ENCODE measurements at regions not wholly inside any gene's neighbourhood (a gene's known extent, or its start where the extent isn't known, plus 50 kb on each side); places are given as distances from the start of the nearest gene placed in this dataset.

DNA sequence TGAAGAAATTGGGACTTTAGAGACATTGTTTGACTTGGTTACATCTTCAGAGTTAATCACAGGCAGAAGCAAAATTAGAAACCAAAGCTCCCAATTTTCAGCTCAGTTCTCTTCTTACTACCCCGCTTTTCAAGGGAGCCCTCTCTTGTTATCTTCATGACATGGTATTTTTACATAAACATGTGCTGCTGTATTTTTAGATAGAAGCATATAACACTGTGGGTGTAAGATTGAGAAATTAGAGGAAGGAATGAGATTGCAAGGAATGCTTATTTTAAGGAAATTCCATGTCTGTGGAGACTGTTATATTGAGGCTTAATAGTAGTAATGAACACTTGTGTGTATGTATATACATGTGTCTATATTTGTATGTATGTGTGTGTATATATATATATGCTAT is 401.6 kb downstream of the TMEM232 start:
- Histone ChIP-seq H3K36me3 (ENCODE audit: insufficient read depth, low read length) (no peaks in the 10 kb centered on the region), H3K9ac (ENCODE audit: low read length) (no peak overlapping the region), H3K4me1 (ENCODE audit: insufficient read depth, low read length) (no peaks in the 10 kb centered on the region), H3K27me3 (ENCODE audit: control insufficient read depth in 1 of 2, insufficient read depth in 2 of 2, low read length in 2 of 2) (no peaks in the 10 kb centered on the region), H3K27ac (ENCODE audit: low read depth, low read length) (no peak overlapping the region), H3K9me3 (ENCODE audit: low read length) (no peaks in the 10 kb centered on the region), H3K4me3 (ENCODE audit: low read depth in 1 of 2, low read length in 2 of 2) (no peak overlapping the region)

DNA sequence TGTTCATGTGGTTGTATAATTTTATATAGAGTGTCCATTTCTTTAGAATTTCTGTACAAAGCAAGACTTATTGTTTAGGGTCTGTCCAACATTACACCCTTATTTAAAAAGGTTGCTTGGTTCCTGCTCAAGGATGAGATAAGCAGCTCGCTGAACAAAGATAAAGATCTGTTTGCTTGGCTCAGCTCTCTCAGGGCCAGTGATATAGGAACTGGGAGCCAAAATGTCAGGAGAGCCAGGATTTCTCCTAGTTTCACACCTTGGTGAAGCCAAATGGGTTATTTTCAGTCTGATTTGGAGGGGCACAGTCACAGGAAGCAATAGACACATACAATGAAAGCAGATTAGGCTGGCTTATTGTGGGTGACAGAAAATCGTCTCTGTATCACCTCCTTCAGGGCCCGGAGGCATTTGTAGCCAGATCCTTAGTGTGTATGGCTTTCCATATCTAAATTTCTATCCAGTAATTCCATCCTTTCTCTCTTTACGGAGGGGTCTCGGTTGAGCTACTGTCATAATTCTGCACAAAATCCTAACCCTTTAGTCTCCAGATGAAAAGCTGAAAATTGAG is 396.4 kb downstream of the TMEM232 start:
- Histone ChIP-seq H3K9me3 (ENCODE audit: low read length) (no peaks in the 10 kb centered on the region), H3K9ac (ENCODE audit: low read length) (no peak overlapping the region), H3K27me3 (ENCODE audit: control insufficient read depth in 1 of 2, insufficient read depth in 2 of 2, low read length in 2 of 2) (no peaks in the 10 kb centered on the region), H3K36me3 (ENCODE audit: insufficient read depth, low read length) (no peaks in the 10 kb centered on the region), H3K27ac (ENCODE audit: low read depth, low read length) (no peak overlapping the region), H3K4me3 (ENCODE audit: low read depth in 1 of 2, low read length in 2 of 2) (no peak overlapping the region), H3K4me1 (ENCODE audit: insufficient read depth, low read length) (no peaks in the 10 kb centered on the region)

DNA sequence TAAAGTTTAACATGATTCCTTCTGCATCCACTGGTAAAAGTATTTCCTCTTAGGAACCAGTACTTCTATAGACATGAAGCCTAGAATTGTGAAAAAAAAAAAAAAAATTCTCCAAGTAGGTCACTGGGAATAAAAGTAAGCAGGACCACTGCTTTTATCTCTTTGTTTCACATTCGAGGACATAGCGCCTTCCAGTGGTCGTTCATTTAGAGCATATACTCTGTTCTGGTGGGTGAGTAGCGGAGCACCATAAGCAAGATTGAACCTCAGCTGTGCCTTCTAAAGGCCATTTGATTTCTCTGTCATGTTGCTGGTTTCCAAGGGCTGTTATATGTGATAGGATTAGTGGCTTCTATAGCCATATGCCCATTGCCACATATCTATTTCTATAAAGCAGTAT is 393.1 kb downstream of the TMEM232 start:
- Histone ChIP-seq H3K27ac (ENCODE audit: low read depth, low read length) (no peak overlapping the region), H3K4me1 (ENCODE audit: insufficient read depth, low read length) (peaks cover 8% of the 10 kb centered on the region), H3K4me3 (ENCODE audit: low read depth in 1 of 2, low read length in 2 of 2) (no peak overlapping the region), H3K36me3 (ENCODE audit: insufficient read depth, low read length) (no peaks in the 10 kb centered on the region), H3K9me3 (ENCODE audit: low read length) (no peaks in the 10 kb centered on the region), H3K27me3 (ENCODE audit: control insufficient read depth in 1 of 2, insufficient read depth in 2 of 2, low read length in 2 of 2) (no peaks in the 10 kb centered on the region), H3K9ac (ENCODE audit: low read length) (no peak overlapping the region)

DNA sequence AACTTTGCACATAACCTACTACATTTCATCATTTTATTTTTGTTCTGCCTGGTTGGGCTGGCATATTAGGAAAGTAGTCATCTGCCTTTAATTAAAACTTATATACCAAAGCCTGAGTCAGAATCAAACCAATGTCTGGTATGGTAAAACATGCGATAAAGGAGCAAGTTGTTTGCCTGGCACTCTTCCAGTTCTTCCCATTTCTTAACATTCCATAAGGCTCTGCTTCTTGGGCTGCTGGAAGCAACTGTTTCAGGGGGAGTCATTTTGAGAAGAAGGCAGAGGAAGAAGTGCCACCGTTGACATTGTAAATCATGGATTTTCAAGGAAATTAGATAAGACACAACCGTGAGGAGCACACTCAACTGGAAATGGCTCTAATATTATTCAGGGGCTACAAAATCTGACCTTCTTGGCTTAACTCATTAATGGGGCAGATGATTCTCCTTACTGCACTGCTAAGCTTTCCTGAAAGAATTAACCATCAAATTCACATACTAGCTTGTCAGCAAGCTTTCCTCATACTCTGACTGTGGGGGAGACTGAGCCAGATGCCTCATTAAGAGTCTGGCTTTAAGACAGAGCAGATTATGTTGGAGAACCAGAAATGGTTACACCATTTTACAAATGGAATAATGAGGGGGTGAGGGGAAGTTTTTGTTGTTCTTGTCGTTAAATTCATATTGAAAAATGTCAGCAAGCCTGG is 391.0 kb downstream of the TMEM232 start:
- Histone ChIP-seq H3K27ac (ENCODE audit: low read depth, low read length) (no peak overlapping the region), H3K9me3 (ENCODE audit: low read length) (no peaks in the 10 kb centered on the region), H3K36me3 (ENCODE audit: insufficient read depth, low read length) (no peaks in the 10 kb centered on the region), H3K9ac (ENCODE audit: low read length) (no peak overlapping the region), H3K4me1 (ENCODE audit: insufficient read depth, low read length) (peaks cover 22% of the 10 kb centered on the region), H3K27me3 (ENCODE audit: control insufficient read depth in 1 of 2, insufficient read depth in 2 of 2, low read length in 2 of 2) (no peaks in the 10 kb centered on the region), H3K4me3 (ENCODE audit: low read depth in 1 of 2, low read length in 2 of 2) (no peak overlapping the region)

DNA sequence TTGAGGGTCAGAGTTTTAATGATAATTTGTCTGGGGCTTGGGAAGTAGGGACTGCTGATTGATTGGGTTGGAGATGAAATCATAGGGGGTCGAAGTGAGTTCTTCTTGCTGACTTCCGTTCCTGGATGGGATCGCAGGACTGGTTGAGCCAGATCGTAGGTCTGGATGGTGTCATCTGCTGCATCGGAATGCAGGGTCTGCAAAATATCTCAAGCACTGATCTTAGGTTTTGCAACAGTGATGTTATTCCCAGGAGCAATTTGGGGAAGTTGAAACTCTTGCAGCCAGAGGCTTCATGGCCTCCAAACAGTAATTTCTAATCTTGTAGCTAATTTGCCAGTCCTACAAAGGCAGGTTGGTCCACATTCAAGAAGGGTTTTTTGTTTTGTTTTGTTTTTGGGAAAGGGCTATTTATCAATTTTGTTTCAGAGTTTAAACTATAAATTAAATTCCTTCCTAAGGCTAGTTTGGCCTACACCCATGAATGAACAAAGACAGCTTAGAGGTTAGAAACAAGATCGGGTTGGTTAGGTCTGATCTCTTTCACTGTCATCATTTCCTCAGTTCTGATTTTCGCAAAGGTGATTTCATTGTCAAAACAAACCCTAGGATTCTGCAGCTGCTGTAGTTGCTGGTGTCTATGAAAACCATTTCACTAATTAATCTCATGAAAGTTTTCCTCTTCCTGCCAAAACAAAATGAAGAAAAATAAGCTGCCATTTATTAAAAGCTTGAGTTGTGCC is 388.0 kb downstream of the TMEM232 start:
- Histone ChIP-seq H3K9me3 (ENCODE audit: low read length) (no peaks in the 10 kb centered on the region), H3K27me3 (ENCODE audit: control insufficient read depth in 1 of 2, insufficient read depth in 2 of 2, low read length in 2 of 2) (no peaks in the 10 kb centered on the region), H3K4me3 (ENCODE audit: low read depth in 1 of 2, low read length in 2 of 2) (no peak overlapping the region), H3K27ac (ENCODE audit: low read depth, low read length) (no peak overlapping the region), H3K4me1 (ENCODE audit: insufficient read depth, low read length) (peaks cover 38% of the 10 kb centered on the region), H3K9ac (ENCODE audit: low read length) (no peak overlapping the region), H3K36me3 (ENCODE audit: insufficient read depth, low read length) (no peaks in the 10 kb centered on the region)

DNA sequence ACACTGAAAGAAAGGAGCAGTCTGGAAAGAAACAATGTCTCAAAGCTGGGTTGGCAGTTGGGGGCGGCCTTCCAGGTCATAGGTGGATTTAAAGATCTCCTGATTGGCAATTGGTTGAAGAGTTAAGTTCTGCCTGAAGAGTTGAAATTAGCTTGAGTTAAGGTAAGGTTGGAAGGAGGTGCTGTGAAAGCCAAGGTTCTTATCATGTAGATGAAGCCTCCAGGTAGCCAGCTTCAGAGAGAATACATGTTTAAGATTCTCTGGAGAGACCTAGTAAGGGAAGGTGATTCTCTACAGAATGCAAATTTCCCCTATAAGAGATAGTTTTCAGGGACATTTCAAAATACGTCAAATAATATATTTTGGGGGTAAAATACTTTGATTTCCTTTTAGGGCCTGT is 387.1 kb downstream of the TMEM232 start:
- Histone ChIP-seq H3K27me3 (ENCODE audit: control insufficient read depth in 1 of 2, insufficient read depth in 2 of 2, low read length in 2 of 2) (no peaks in the 10 kb centered on the region), H3K4me1 (ENCODE audit: insufficient read depth, low read length) (peaks cover 38% of the 10 kb centered on the region), H3K36me3 (ENCODE audit: insufficient read depth, low read length) (no peaks in the 10 kb centered on the region), H3K9ac (ENCODE audit: low read length) (no peak overlapping the region), H3K27ac (ENCODE audit: low read depth, low read length) (no peak overlapping the region), H3K4me3 (ENCODE audit: low read depth in 1 of 2, low read length in 2 of 2) (no peak overlapping the region), H3K9me3 (ENCODE audit: low read length) (no peaks in the 10 kb centered on the region)

DNA sequence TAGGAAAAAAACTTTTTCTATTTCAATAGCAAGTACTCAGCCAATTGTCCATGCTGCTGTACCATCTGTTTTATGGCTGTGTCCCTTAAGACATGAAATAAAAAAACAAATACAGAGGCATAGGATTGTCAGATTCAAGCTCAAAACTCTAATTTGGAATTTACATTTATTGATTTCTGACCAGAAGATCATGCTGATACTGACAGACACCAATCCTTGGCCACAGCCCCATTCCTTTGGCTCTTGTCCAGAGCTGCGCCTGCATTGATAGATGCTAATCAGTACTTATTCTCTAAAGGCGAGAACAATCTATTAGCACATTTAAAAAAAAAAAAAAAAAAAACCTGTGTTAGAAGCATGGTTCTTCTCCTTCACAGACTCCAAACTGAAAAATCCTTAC is 384.6 kb downstream of the TMEM232 start:
- H3K27ac ChIP-seq (ENCODE audit: low read depth, low read length) = no peak overlapping the region
- H3K9me3 ChIP-seq (ENCODE audit: low read length) = no peaks in the 10 kb centered on the region
- no peaks in the 10 kb centered on the region for H3K27me3 ChIP-seq (ENCODE audit: control insufficient read depth in 1 of 2, insufficient read depth in 2 of 2, low read length in 2 of 2)
- peaks cover 38% of the 10 kb centered on the region for H3K4me1 ChIP-seq (ENCODE audit: insufficient read depth, low read length)
- H3K4me3 ChIP-seq (ENCODE audit: low read depth in 1 of 2, low read length in 2 of 2) = no peak overlapping the region
- H3K36me3 ChIP-seq (ENCODE audit: insufficient read depth, low read length) = no peaks in the 10 kb centered on the region
- no peak overlapping the region for H3K9ac ChIP-seq (ENCODE audit: low read length)

DNA sequence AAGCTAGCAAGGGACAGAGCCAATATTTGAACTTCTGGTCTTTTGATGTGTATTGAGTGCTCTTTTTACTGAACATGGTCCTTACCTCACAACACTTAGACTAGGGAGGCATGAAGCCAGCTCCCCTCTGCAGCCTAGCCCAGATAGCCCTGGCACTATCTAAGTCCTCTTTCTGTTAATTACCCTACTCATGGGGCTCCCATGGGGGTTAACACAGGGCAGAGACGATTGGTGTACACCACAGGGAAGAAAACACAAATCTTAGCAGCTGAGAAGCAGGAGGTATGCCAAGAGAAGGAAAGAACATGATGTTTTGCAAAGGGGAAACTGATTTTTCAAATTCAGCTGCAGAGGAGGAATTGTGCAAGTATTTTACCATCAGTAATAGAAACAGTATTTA is 383.8 kb downstream of the TMEM232 start:
- no peak overlapping the region for H3K4me3 ChIP-seq (ENCODE audit: low read depth in 1 of 2, low read length in 2 of 2)
- no peaks in the 10 kb centered on the region for H3K36me3 ChIP-seq (ENCODE audit: insufficient read depth, low read length)
- H3K27me3 ChIP-seq (ENCODE audit: control insufficient read depth in 1 of 2, insufficient read depth in 2 of 2, low read length in 2 of 2) = no peaks in the 10 kb centered on the region
- no peak overlapping the region for H3K27ac ChIP-seq (ENCODE audit: low read depth, low read length)
- no peak overlapping the region for H3K9ac ChIP-seq (ENCODE audit: low read length)
- H3K4me1 ChIP-seq (ENCODE audit: insufficient read depth, low read length) = peaks cover 35% of the 10 kb centered on the region
- no peaks in the 10 kb centered on the region for H3K9me3 ChIP-seq (ENCODE audit: low read length)

DNA sequence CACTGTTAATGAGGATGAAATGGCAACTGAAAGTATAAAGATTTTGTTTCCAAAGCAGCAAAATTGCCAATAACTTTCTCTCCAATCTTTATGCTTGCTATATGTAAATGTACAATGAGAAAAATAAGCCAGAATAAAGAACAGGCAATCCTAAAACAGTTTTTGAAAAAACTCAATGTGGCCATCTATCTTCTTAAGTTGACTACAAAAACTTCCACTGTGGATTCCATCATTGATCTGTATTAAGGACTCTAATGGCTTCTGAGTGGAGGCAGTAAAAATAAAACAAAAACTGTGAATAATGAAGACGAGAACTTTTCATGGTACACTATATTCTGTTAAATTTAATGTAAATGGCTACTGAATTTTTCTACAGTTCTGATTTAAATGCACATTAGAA is 382.9 kb downstream of the TMEM232 start:
- H3K4me1 ChIP-seq (ENCODE audit: insufficient read depth, low read length) = peaks cover 27% of the 10 kb centered on the region
- no peak overlapping the region for H3K27ac ChIP-seq (ENCODE audit: low read depth, low read length)
- H3K4me3 ChIP-seq (ENCODE audit: low read depth in 1 of 2, low read length in 2 of 2) = no peak overlapping the region
- no peaks in the 10 kb centered on the region for H3K9me3 ChIP-seq (ENCODE audit: low read length)
- H3K27me3 ChIP-seq (ENCODE audit: control insufficient read depth in 1 of 2, insufficient read depth in 2 of 2, low read length in 2 of 2) = no peaks in the 10 kb centered on the region
- H3K9ac ChIP-seq (ENCODE audit: low read length) = no peak overlapping the region
- no peaks in the 10 kb centered on the region for H3K36me3 ChIP-seq (ENCODE audit: insufficient read depth, low read length)

DNA sequence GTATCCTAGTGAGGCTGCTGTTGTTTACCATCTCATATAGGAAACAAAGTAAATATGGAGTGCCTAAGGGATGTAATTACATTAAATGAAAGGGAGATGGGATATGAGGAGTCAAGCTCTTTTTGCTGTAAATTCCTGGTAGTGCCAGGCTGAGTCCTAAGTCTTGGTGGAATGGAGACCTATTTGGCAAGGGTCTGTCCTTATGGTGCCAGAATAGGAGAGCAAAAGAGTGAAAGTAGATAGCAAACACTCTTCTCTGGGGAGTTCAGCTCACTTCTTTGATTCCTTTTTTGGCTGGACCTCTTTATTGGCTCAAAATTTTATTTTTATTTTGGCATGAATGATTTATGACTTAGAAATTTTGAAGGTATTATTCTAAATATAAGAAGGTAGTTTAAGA is 380.8 kb downstream of the TMEM232 start:
- no peaks in the 10 kb centered on the region for H3K9me3 ChIP-seq (ENCODE audit: low read length)
- no peaks in the 10 kb centered on the region for H3K36me3 ChIP-seq (ENCODE audit: insufficient read depth, low read length)
- no peak overlapping the region for H3K27ac ChIP-seq (ENCODE audit: low read depth, low read length)
- H3K9ac ChIP-seq (ENCODE audit: low read length) = no peak overlapping the region
- peaks cover 14% of the 10 kb centered on the region for H3K4me1 ChIP-seq (ENCODE audit: insufficient read depth, low read length)
- H3K4me3 ChIP-seq (ENCODE audit: low read depth in 1 of 2, low read length in 2 of 2) = no peak overlapping the region
- no peaks in the 10 kb centered on the region for H3K27me3 ChIP-seq (ENCODE audit: control insufficient read depth in 1 of 2, insufficient read depth in 2 of 2, low read length in 2 of 2)

DNA sequence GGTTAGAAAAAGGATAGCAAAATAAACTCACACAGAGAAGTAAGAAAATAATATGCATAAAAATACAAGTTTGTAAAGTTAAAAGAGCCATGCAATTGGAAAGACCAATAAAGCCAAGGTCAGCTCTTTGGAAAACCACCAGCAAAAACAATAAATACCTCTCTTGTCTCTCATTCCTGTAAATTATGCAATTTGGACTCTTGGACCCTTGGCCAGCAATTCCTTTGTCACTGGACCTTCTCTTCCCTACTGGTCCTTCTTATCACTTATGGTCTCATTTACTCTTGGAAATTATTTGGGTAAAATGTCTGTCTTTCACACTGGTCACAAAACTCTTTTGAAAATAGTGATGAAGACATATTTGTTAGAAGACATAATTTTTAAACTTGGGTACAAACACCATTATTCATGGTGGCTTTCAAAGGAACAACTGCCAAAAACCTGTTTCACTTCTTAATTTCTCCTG is 379.5 kb downstream of the TMEM232 start:
- peaks cover 3% of the 10 kb centered on the region for H3K4me1 ChIP-seq (ENCODE audit: insufficient read depth, low read length)
- H3K27ac ChIP-seq (ENCODE audit: low read depth, low read length) = no peak overlapping the region
- no peaks in the 10 kb centered on the region for H3K27me3 ChIP-seq (ENCODE audit: control insufficient read depth in 1 of 2, insufficient read depth in 2 of 2, low read length in 2 of 2)
- H3K4me3 ChIP-seq (ENCODE audit: low read depth in 1 of 2, low read length in 2 of 2) = no peak overlapping the region
- no peaks in the 10 kb centered on the region for H3K36me3 ChIP-seq (ENCODE audit: insufficient read depth, low read length)
- H3K9me3 ChIP-seq (ENCODE audit: low read length) = no peaks in the 10 kb centered on the region
- H3K9ac ChIP-seq (ENCODE audit: low read length) = no peak overlapping the region

All from muscle layer of colon (tissue), 2 donors.